Loucy (cell line): ENCODE measurements at regions not wholly inside any gene's neighbourhood (a gene's known extent, or its start where the extent isn't known, plus 50 kb on each side); places are given as distances from the start of the nearest gene placed in this dataset.

ENCODE experiments used
- EZH2phosphoT487 ChIP-seq: fragments of 200-600 bp; IDR thresholded peaks from 2 replicates; pipeline ENCODE4 v1.6.1; 2018; ENCODE audit warnings: antibody characterized with exemption, mild to moderate bottlenecking, moderate library complexity, borderline replicate concordance
- TF ChIP-seq, protein P1 (sequence below): fragments of 200-600 bp; sonication (generic); conservative IDR thresholded peaks from 2 replicates; pipeline ENCODE4 v1.5.1; 2014; ENCODE audit warnings: mild to moderate bottlenecking, antibody characterized with exemption, low read length

DNA sequence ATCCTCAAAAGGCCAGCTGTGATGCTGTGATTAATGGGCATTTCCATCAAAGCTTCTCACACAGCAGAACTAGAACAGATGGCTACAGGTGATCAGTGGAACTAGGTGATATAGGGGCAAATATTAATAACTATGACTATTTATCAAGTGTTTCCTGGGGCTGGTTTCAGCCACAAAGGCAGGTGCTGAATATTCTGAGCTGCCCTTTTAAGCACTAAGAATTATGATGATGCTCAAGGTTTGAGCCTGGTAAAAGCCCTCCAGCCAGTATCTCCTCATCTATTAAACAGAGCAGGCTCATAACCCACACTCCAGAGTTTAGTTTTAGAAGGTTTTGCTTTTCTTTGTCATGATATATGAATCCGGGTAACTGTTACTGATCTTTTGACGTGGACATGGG is 129.5 kb upstream of the ACP3 start:
- TF ChIP-seq, protein P1, sequence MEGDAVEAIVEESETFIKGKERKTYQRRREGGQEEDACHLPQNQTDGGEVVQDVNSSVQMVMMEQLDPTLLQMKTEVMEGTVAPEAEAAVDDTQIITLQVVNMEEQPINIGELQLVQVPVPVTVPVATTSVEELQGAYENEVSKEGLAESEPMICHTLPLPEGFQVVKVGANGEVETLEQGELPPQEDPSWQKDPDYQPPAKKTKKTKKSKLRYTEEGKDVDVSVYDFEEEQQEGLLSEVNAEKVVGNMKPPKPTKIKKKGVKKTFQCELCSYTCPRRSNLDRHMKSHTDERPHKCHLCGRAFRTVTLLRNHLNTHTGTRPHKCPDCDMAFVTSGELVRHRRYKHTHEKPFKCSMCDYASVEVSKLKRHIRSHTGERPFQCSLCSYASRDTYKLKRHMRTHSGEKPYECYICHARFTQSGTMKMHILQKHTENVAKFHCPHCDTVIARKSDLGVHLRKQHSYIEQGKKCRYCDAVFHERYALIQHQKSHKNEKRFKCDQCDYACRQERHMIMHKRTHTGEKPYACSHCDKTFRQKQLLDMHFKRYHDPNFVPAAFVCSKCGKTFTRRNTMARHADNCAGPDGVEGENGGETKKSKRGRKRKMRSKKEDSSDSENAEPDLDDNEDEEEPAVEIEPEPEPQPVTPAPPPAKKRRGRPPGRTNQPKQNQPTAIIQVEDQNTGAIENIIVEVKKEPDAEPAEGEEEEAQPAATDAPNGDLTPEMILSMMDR: no peak
- no peak for TF ChIP-seq EZH2phosphoT487
